ENCODE measurements at regions not wholly inside any gene's neighbourhood (a gene's known extent, or its start where the extent isn't known, plus 50 kb on each side); places are given as distances from the start of the nearest gene placed in this dataset.

DNA sequence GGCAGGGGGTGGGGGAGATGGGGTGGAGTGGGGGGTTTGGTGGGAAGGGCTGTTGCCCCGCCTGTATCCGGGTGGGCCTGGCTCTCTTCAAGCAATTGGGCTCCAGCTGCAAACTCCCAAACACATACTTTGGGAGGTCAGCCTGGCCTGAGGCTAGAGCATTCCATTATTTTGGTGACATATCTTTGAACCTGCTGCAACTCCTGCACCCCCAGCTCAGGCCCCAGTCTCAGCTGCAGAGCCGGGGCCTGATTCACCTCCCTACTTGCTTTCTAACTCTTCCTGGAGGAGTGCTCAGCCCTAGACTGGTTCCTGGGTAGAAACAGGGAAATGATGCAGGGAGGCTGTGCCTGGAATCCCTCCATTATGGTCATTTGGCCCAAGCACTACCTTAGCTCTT is 140.8 kb upstream of the PRR23C start:
- TF ChIP-seq CTCF (conservative IDR thresholded peaks at IDR 0.05; ENCODE audit: low read depth, low read length) (no peak), EZH2 (IDR thresholded peaks at IDR 0.05; ENCODE audit: borderline replicate concordance, low read depth, low read length, poor library complexity, severe bottlenecking) (no peak)

Data from A673 (cell line).